Thyroid gland (tissue), 4 donors: ENCODE measurements at regions not wholly inside any gene's neighbourhood (a gene's known extent, or its start where the extent isn't known, plus 50 kb on each side); places are given as distances from the start of the nearest gene placed in this dataset.
"Not testable (repeated sequence)": the region's sequence is repeated elsewhere in the genome, so short reads cannot be mapped to it uniquely, and the experiment has no call there.

Experiments used
- DNase-seq, 2 donors: peaks; one replicate each; pipeline ENCODE4 v3.0.0-alpha.2; 2019
- H3K27ac ChIP-seq, 3 donors: fragments of 200-600 bp; sonication (generic); 1 replicate in 2 of 3; 2 replicates in 1 of 3; pipeline ENCODE4 v1.5.1; 2016 to 2019; ENCODE audit warnings: mild to moderate bottlenecking in 1 of 3, moderate library complexity in 1 of 3
- H3K27me3 ChIP-seq: fragments of 200-600 bp; sonication (generic); one replicate; pipeline ENCODE4 v1.5.1; 2019
- H3K36me3 ChIP-seq, 2 donors: fragments of 200-600 bp; sonication (generic); one replicate each; pipeline ENCODE4 v1.5.1; 2016 to 2019
- H3K4me1 ChIP-seq, 2 donors: fragments of 200-600 bp; sonication (generic); one replicate each; pipeline ENCODE4 v1.5.1; 2017 to 2019
- H3K4me3 ChIP-seq, 3 donors: fragments of 200-600 bp; sonication (generic); replicated peaks in 1 of 3; 1 replicate in 2 of 3; 2 replicates in 1 of 3; pipeline ENCODE4 v1.5.1; 2016; ENCODE audit warnings: mild to moderate bottlenecking in 1 of 3
- H3K9me3 ChIP-seq: fragments of 200-600 bp; sonication (generic); one replicate; pipeline ENCODE4 v1.5.1; 2017
- POLR2A ChIP-seq, 2 donors: fragments of 450-650 bp; IDR thresholded peaks; one replicate each; pipeline ENCODE4 v1.6.1; 2017; ENCODE audit warnings: antibody characterized with exemption in 2 of 2, mild to moderate bottlenecking in 2 of 2, moderate library complexity in 1 of 2
- WGBS, 2 donors: methylation state at CpG; one replicate each; pipeline ENCODE4 v1.1.5; 2017; 5-methylcytosine and 5-hydroxymethylcytosine counted together
- intact Hi-C: fragments of 100-400 bp; cut with DNase I; formaldehyde crosslinking; loops from one replicate; pipeline ENCODE4 v1.15.1; 2023
- TF ChIP-seq, protein P1 (sequence below), 6 experiments: fragments of 200-600 bp in 3 of 6; fragments of 450-650 bp in 3 of 6; sonication (generic) in 3 of 6; IDR thresholded peaks; one replicate each; pipeline ENCODE4 v1.5.1; 2016 to 2019; ENCODE audit warnings: antibody characterized with exemption in 6 of 6, mild to moderate bottlenecking in 2 of 6, inconsistent platforms in 1 of 6, moderate library complexity in 1 of 6

DNA sequence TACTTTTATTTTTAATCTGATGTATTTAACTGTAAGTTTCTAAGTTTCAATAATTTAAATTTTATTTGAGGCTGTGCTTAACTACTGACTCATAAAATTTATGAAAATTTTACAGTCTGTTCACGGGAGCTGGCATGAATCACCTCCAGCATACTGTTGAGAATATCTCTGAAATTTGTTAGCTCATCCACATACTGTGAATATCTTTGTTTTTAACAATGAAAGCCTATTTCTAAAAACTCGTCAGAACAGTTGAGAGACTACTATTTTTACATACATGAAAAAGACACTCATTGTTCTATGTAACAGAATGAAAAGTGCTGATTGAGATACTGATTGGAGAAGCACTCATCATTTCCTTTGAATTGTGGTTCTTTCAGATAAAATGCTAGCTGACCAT is 749.3 kb downstream of the TENT5A start:
- intact Hi-C loops = no loop called here
- Histone ChIP-seq H3K9me3 (no peaks in the 10 kb centered on the region), H3K4me3 (no peak overlapping the region), H3K4me1 (no peaks in the 10 kb centered on the region), H3K36me3 (no peaks in the 10 kb centered on the region), H3K27ac (no peak overlapping the region), H3K27me3 (no peaks in the 10 kb centered on the region)
- 75 to 79% methylated on average over 2 of the region's 2 CpGs for WGBS, 2 donors
- TF ChIP-seq, protein P1, sequence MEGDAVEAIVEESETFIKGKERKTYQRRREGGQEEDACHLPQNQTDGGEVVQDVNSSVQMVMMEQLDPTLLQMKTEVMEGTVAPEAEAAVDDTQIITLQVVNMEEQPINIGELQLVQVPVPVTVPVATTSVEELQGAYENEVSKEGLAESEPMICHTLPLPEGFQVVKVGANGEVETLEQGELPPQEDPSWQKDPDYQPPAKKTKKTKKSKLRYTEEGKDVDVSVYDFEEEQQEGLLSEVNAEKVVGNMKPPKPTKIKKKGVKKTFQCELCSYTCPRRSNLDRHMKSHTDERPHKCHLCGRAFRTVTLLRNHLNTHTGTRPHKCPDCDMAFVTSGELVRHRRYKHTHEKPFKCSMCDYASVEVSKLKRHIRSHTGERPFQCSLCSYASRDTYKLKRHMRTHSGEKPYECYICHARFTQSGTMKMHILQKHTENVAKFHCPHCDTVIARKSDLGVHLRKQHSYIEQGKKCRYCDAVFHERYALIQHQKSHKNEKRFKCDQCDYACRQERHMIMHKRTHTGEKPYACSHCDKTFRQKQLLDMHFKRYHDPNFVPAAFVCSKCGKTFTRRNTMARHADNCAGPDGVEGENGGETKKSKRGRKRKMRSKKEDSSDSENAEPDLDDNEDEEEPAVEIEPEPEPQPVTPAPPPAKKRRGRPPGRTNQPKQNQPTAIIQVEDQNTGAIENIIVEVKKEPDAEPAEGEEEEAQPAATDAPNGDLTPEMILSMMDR (IDR thresholded peaks at IDR 0.05) = no peak
- TF ChIP-seq POLR2A (IDR thresholded peaks at IDR 0.05) = no peak
- no peak for DNase-seq

DNA sequence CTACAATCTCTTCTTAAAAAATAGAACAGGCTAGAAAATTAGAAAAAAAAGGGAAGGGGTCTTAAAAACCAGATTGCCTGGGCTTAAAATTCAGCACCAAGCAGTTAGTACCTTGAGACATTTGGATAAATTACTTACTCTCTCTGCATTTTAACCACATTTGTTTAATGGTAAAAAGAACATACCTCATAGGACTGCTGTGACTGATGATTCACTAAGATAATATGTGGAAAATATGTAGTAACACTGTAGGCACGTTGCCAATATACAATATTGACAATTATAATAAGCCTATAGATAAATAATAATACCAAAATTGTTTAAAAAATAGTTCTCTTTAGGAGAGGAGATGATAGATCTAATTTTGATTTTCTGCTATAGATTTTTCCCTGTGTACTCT is 750.4 kb downstream of the TENT5A start:
- no peak for DNase-seq
- no peaks in the 10 kb centered on the region for H3K36me3 ChIP-seq
- intact Hi-C loops = no loop called here
- 30 to 37% methylated on average over 1 of the region's 1 CpG for WGBS, 2 donors
- TF ChIP-seq POLR2A (IDR thresholded peaks at IDR 0.05) = no peak
- TF ChIP-seq, protein P1 (IDR thresholded peaks at IDR 0.05) = no peak
- H3K27ac ChIP-seq = no peak overlapping the region
- no peaks in the 10 kb centered on the region for H3K4me1 ChIP-seq
- H3K9me3 ChIP-seq = no peaks in the 10 kb centered on the region
- H3K27me3 ChIP-seq = no peaks in the 10 kb centered on the region
- no peak overlapping the region for H3K4me3 ChIP-seq

GRCh38 chr6:80991316-80991715 is 761.2 kb downstream of the TENT5A start:
- TF ChIP-seq, protein P1 (IDR thresholded peaks at IDR 0.05) = no peak
- TF ChIP-seq POLR2A (IDR thresholded peaks at IDR 0.05) = no peak
- Histone ChIP-seq H3K9me3 (no peaks in the 10 kb centered on the region), H3K4me3 (no peak overlapping the region), H3K27ac (no peak overlapping the region), H3K4me1 (no peaks in the 10 kb centered on the region), H3K36me3 (no peaks in the 10 kb centered on the region), H3K27me3 (no peaks in the 10 kb centered on the region)
- no peak for DNase-seq
- intact Hi-C loops = no loop called here
- WGBS, 2 donors = 57 to 64% methylated on average over 2 of the region's 2 CpGs

GRCh38 chr6:80988892-80989291 is 763.6 kb downstream of the TENT5A start:
- Histone ChIP-seq H3K9me3 (no peaks in the 10 kb centered on the region), H3K27me3 (no peaks in the 10 kb centered on the region), H3K4me3 (no peak overlapping the region), H3K36me3 (no peaks in the 10 kb centered on the region), H3K27ac (no peak overlapping the region), H3K4me1 (no peaks in the 10 kb centered on the region)
- intact Hi-C loops = no loop called here
- TF ChIP-seq POLR2A (IDR thresholded peaks at IDR 0.05) = no peak
- TF ChIP-seq, protein P1 (IDR thresholded peaks at IDR 0.05) = no peak
- WGBS, 2 donors = 80 to 90% methylated on average over 3 of the region's 3 CpGs
- DNase-seq = no peak

DNA sequence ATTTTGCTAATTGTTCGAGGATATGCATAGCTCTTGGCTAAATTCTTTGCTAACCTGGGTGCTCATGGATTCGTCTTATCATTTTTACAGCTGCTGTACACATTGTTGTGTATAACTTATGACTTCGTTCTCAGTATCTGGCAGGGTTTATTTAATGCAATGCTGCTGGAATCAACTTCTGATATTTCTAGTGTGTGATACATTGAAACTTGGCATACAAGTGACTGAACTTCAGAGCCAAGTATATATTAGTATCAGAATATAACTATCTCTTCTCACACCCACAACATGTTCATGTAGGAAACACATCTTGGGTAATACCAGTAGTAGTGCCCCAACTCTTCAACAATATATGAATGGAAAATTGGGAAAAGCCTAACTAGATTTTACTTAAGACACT is 764.2 kb downstream of the TENT5A start:
- intact Hi-C loops = no loop called here
- 81 to 82% methylated on average over 3 of the region's 3 CpGs for WGBS, 2 donors
- TF ChIP-seq, protein P1 (IDR thresholded peaks at IDR 0.05) = no peak
- no peak for TF ChIP-seq POLR2A (IDR thresholded peaks at IDR 0.05)
- Histone ChIP-seq H3K27ac (no peak overlapping the region), H3K4me3 (no peak overlapping the region), H3K36me3 (no peaks in the 10 kb centered on the region), H3K9me3 (no peaks in the 10 kb centered on the region), H3K27me3 (no peaks in the 10 kb centered on the region), H3K4me1 (no peaks in the 10 kb centered on the region)
- DNase-seq = no peak

DNA sequence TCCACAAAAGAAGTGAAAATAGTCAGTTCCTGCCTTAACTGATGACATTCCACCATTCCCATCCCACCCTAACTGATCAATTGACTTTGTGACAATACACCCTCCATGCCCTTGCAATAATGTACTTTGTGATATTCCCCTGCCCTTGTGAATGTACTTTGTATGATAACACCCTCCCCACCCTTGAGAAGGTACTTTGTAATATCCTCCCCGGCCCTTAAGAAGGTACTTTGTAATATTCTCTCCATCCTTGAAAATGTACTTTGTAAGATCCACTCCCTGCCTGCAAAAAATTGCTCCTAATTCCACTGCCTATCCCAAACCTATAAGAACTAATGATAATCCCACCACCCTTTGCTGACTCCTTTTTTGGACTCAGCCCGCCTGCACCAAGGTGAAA is 771.3 kb downstream of the TENT5A start:
- H3K4me3 ChIP-seq, DNase-seq, intact Hi-C loops, H3K9me3 ChIP-seq, H3K4me1 ChIP-seq, H3K27ac ChIP-seq, H3K36me3 ChIP-seq, H3K27me3 ChIP-seq: not testable (repeated sequence)
- 80 to 85% methylated on average over 2 of the region's 2 CpGs for WGBS, 2 donors
